GM18499 (cell line): ENCODE measurements at regions not wholly inside any gene's neighbourhood (a gene's known extent, or its start where the extent isn't known, plus 50 kb on each side); places are given as distances from the start of the nearest gene placed in this dataset.

Source experiments
- ATAC-seq: cut with Tn5 transposase; IDR thresholded peaks from one replicate; pipeline ENCODE4 v1.9.1; 2021; ENCODE audit warnings: moderate number of reproducible peaks; ENCODE audit not compliant: insufficient read depth, unreplicated experiment

GRCh38 chr13:40383132-40383531 lies 283.3 kb downstream of the FOXO1 start:
- no peak for ATAC-seq

DNA sequence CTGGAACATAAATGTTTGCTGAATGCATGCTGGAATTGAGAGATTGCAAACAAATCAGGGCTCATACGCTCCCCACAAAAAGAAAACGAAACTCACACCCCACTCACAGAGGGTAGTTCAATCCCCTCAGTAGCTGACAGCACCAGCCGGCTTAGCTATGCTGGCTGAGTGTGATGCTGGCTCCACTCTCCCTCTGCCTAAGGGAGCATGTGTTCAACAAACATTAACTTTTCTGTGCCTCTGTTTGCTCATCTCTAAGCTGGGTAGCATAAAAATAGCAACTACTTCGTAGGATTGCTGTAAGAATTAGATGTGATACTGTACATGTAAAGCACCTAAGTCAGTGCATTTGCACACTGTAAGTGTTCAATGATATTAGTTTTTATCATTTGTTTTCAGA lies 282.6 kb downstream of the FOXO1 start:
- no peak for ATAC-seq

DNA sequence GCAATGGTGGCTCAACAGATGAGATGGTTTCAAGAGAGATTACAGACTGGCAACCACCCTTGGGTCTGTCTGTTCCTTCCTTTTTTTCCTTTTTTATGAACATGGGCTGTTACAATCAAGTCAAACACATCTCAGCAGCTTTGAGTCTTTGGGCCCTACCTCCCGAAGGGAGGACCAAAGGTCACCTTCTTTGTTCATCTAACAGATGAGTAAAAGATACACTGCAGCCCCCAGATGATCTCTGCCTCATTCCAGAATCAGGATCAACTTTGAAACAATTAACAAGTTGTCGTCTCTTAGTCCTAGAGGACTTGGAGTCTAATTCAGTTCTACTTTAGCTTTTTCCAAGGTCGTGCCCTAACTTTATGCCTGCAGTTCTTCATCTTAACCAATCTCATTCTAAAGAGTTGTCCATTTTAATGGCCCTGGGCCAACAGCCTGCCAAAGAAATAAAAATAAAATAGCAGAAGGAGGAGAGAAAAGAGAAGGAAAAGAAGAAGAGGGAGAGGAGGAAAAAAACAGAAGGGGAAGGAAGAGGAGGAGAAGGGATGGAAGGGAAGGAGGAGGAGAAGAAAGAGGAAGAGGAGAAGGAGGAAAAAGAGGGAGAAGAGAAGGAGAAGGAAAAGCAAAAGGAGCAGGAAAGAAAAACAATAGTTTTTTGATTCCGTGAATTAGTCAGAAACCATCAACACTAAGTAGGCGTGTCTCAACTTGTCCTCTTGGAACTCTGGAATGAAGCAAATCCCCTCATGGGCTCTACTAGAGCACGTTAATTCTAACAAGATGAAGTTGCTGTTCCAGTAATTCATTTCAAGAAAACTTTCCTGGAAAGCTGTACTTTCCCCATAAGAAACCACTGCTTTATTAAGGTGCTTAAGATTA lies 281.2 kb downstream of the FOXO1 start:
- no peak for ATAC-seq

GRCh38 chr13:40385858-40386180 lies 280.6 kb downstream of the FOXO1 start:
- no peak for ATAC-seq

GRCh38 chr13:40386586-40386985 lies 279.9 kb downstream of the FOXO1 start:
- no peak for ATAC-seq

- ATAC-seq = no peak
Observed at GRCh38 chr13:40387775-40388174, 278.7 kb downstream of the FOXO1 start.

DNA sequence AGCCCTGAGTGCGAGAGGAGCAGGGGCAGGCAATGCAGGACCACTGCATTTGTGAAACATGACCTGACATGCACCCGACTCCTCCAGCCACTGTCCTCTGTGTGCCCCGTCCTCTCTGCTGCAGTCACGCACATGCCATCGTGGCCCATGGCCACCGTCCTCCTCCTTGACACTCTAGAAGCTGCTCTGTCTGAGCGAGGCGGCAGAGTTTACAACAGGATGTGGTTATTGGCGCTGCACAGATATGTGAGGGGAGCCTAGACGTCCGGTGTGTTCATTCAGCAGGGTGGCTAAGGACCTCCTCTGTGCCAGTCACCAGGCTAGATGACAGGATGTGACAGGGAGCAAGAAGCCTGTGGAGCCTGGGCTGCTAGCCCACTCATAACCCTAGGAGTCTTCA lies 277.8 kb downstream of the FOXO1 start:
- ATAC-seq = peak; percentile 82

GRCh38 chr13:40389081-40389641 lies 277.3 kb downstream of the FOXO1 start:
- peak; percentile 24 for ATAC-seq

- no peak for ATAC-seq
Observed at GRCh38 chr13:40390401-40390916, 276.0 kb downstream of the FOXO1 start.

DNA sequence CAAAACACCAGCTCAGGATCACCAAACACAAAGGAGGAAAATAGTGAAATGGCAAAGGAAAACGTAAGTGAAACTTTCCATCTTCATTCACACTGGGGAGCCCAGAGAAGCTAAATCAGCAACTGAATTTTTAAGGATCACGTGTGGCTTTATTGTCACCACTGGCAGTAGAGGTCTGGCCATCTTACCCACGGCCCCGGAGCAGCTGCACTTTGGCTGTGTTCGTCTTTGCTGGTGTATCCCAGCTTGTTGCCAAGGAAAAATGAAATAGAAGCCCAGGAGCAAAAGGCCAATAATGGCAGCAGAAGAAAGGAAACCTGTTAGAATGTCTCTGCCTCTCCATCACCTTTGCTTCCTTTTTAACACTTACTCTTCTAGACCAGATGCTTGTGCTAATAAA lies 274.7 kb downstream of the FOXO1 start:
- ATAC-seq = no peak

GRCh38 chr13:40394304-40394985 lies 272.0 kb downstream of the FOXO1 start:
- no peak for ATAC-seq

- ATAC-seq = no peak
Observed at GRCh38 chr13:40398065-40398464, 268.4 kb downstream of the FOXO1 start.

GRCh38 chr13:40399756-40400155 lies 266.7 kb downstream of the FOXO1 start:
- no peak for ATAC-seq

- peak; percentile 89 for ATAC-seq
Observed at GRCh38 chr13:40401911-40402776, 264.3 kb downstream of the FOXO1 start.

DNA sequence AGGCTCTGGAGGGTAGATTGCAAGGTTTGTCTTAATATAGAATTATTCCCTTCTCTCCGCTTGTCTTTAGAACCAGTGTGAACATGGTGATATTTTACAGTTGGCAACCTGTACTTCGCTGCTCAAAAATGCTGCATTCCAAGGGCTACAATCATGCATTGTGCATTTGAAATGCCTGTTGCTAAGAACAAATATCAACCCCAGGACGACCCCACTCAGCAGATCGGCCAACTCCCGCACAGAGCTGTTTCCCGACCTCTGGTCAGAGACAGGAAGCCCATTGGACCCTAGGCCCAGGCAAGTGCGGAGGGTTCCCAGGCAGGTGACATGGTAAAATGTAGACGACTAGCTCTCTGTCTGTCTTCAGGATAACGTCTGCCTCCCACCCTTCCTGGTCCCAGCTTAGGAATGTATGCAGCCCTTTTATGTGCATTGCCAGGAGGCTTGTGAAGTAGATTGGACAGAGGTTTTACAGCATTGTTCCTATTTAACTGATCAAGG lies 263.5 kb downstream of the FOXO1 start:
- ATAC-seq = no peak

- no peak for ATAC-seq
Observed at GRCh38 chr13:40403509-40404241, 262.8 kb downstream of the FOXO1 start.

DNA sequence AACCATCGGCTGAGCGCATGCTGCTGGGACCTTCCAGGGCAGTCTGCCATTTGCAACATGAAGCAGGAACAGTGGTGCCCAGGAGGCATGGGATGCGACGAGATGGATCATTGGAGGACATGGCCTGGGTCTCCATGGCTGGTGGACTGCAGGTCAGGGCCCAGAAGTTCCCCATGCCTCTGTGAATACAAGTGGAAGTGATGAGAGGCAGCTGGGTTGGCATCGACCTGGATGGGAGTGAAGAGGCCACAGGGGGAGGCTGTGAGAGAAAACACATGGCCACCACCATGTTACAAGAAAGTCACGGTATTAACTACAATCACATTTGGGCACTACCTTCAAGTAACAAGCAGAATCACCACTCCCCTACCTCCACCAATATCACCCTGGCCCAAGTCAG lies 262.0 kb downstream of the FOXO1 start:
- no peak for ATAC-seq

- ATAC-seq = no peak
Observed at GRCh38 chr13:40404967-40405716, 261.3 kb downstream of the FOXO1 start.
